GM20000 (cell line): ENCODE measurements at regions not wholly inside any gene's neighbourhood (a gene's known extent, or its start where the extent isn't known, plus 50 kb on each side); places are given as distances from the start of the nearest gene placed in this dataset.

Source experiments
- DNase-seq: peaks from one replicate; pipeline ENCODE4 v3.0.0; 2012; ENCODE audit warnings: low spot score
- CTCF ChIP-seq: IDR thresholded peaks from 2 replicates; pipeline ENCODE4 v1.5.1; 2012; ENCODE audit warnings: mild to moderate bottlenecking, control low read depth; ENCODE audit errors: extremely low read depth, missing control alignments

DNA sequence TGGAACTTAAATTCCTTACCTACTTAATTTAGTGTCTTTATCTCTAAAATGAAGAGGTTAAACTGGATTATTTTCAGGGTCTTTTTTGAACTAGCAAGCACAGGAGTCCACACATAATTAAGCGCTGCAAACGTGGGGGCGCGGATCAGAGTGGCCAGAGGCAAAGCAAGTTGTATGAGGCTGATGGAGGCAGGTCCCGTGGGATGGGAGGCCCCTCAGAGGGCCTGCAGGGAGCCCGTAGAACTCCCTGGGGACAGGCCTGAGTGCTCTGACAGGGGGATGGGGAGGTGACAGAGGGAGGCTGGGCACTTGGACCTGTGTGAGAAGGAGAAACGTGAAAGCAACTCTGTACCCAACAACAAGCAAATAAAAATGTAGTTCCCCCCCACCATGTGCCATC lies 177.8 kb downstream of the ACKR3 start:
- no peak for TF ChIP-seq CTCF
- no peak for DNase-seq

DNA sequence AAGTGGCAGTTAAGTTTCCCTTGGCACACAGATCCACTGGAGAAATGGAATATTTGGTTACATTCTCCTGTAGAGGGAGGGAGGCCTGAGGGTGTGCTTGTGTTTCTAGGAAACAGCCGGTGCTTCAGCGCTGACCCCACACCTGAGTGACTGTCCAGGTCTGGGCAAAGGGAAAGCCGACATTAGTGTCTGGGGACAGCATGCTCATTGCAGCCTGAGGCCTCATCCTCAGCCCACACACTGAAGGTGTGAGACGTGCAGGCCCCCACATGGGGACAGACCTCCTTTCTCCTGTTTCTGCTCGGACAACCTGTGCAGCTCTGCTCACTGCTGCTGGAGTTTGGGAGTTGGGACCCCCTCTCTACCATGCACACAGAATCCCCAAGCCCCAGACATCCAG lies 178.3 kb downstream of the ACKR3 start:
- TF ChIP-seq CTCF: no peak

DNA sequence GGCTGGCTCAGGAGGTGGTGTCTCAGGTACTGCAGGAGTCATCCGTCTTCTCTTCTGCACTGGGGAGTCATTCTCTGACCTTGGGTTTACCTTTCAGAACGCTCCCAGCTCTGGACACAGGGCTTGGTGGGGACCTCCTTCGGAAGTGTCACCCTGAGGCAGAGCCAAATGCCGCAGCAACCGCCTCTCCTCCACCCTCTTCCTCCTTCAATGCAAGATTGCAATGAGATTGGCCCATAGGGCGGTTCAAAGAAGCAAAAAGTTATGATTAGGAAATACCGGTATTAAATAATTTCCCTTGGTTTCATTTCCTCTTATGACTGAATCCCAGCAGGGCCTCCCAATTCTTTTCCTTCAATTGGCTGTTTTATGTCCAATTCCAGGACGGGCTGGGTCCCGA lies 178.8 kb downstream of the ACKR3 start:
- TF ChIP-seq CTCF: no peak
- DNase-seq: no peak

More for the DNA sequence above, 178.3 kb downstream of the ACKR3 start:
- no peak for DNase-seq

DNA sequence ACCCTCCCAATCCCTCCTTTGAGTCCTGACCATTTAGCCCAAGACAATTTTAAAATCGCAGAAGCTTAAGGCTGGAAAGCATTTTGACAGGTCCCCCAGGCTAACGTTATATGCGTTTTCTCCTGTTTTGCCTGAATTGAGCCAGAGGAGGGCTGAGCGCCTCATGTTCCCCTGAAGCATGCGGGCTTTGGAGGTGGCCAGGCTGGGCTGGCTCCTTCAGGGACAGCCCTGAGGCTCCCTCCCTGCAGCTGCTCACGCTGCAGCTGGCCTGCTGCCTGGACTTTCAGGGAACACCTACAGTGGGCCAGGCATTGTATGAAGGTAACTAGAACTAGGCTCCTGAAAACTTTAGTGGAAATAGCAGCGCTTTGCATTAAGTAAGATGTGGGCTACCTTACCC lies 179.2 kb downstream of the ACKR3 start:
- DNase-seq: no peak
- TF ChIP-seq CTCF: no peak

DNA sequence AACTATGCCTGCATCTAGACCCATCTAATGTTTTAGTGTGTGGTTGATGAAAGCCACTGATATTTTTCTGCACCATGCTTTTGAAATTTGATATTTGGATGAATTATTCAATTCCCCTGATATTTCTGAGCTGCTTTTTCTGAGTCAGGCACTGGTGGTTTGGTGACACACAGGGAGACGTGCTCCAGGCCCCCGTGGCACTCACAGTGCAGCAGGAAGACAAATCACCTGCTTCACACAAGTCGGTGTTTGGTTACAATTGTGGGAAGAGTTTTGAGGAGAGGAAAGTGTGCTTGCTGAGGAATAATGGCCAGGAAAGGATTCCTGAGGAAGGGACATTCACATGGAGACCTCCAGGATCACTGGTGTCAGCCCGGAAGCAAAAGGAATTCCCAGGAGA lies 179.7 kb downstream of the ACKR3 start:
- no peak for DNase-seq
- no peak for TF ChIP-seq CTCF

DNA sequence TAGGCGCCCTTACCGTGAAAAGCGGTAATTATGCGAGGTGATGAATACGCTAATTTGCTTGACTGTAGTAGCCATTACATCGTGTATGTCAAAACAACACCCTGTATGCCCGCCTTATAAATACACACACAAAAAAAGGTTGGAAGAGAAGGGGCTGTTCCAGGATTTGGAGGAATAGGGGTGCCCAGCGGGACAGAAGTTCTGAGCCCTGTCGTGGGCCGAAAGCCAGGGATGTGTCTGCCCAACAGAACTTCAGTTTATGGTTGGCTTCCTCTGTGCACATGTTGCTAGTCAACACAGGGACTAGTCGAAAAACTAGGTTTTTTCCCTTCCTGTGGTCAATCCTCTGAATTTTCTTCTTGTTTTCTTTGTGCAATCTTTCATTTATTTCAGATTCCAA lies 182.5 kb downstream of the ACKR3 start:
- no peak for DNase-seq
- TF ChIP-seq CTCF: no peak

DNA sequence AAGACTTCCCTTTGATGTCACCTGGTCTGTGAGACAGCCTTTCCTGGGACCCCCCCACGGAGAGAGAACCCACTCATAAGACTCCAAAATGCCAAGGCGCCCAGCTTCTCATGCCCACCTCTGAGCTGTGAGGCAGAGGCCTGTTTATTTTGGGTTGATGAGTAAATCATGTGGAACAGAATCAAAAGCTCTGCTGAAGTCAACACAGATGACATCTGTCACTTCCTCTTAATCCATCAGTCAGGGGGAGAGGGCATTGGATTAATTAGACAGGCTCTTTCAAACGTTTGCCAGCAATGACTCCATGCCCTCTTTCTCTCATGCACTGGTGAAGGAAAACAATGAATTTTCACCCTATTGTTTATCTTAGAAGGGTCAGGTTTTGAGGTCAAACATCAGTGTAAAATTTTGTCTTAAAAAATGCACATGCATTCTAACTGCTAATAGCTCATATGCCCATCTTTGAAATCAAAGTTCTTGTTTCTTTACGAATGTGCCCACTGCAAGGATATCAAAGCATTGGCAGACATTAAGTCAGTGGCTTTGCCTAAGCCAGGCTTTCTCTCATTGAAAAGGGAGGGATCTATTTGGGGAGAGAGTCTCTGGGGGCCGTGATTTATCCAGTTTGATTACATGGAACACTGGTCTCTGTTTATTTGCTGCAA lies 184.1 kb downstream of the ACKR3 start:
- DNase-seq: no peak
- TF ChIP-seq CTCF: no peak
